ENCODE measurements at regions not wholly inside any gene's neighbourhood (a gene's known extent, or its start where the extent isn't known, plus 50 kb on each side); places are given as distances from the start of the nearest gene placed in this dataset.
"Not testable (repeated sequence)": the region's sequence is repeated elsewhere in the genome, so short reads cannot be mapped to it uniquely, and the experiment has no call there.

DNA sequence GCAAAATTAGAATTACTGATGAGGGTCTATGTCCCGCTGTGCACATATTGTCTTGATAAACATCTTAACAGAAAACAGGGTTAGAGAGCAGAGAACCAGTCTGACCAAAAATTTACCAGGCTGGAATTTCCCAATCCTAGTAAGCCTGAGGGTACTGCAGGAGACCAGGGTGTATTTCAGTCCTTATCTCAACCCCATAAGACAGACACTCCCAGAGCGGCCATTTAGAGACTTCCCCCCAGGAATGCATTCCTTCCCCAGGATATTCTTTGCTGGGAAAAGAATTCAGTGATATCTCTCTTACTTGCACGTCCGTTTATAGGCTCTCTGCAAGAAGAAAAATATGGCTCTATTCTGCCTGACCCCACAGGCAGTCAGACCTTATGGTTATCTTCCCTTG lies 101.4 kb upstream of the FAM3C start:
- TF ChIP-seq, protein P1, sequence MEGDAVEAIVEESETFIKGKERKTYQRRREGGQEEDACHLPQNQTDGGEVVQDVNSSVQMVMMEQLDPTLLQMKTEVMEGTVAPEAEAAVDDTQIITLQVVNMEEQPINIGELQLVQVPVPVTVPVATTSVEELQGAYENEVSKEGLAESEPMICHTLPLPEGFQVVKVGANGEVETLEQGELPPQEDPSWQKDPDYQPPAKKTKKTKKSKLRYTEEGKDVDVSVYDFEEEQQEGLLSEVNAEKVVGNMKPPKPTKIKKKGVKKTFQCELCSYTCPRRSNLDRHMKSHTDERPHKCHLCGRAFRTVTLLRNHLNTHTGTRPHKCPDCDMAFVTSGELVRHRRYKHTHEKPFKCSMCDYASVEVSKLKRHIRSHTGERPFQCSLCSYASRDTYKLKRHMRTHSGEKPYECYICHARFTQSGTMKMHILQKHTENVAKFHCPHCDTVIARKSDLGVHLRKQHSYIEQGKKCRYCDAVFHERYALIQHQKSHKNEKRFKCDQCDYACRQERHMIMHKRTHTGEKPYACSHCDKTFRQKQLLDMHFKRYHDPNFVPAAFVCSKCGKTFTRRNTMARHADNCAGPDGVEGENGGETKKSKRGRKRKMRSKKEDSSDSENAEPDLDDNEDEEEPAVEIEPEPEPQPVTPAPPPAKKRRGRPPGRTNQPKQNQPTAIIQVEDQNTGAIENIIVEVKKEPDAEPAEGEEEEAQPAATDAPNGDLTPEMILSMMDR (IDR thresholded peaks at IDR 0.05): not testable (repeated sequence)
- not testable (repeated sequence) for TF ChIP-seq EZH2, EZH2phosphoT487 (IDR thresholded peaks at IDR 0.05)

Data from neural progenitor cell (in vitro differentiated cells).